HL-60 (cell line): ENCODE measurements at regions not wholly inside any gene's neighbourhood (a gene's known extent, or its start where the extent isn't known, plus 50 kb on each side); places are given as distances from the start of the nearest gene placed in this dataset.

Source experiments
- DNase-seq, 2 experiments: peaks; one replicate each; pipeline ENCODE4 v3.0.0-alpha.2; 2010 to 2020; ENCODE audit warnings: low read depth in 1 of 2, low spot score in 1 of 2
- H3K27ac ChIP-seq: fragments of 250-450 bp; sonication (Bioruptor Pico); replicated peaks from 2 replicates; pipeline ENCODE4 v1.5.1; 2020; ENCODE audit warnings: mild to moderate bottlenecking, moderate library complexity
- H3K27me3 ChIP-seq: fragments of 250-450 bp; sonication (Bioruptor Pico); 2 replicates; pipeline ENCODE4 v1.5.1; 2021; ENCODE audit warnings: mild to moderate bottlenecking, moderate library complexity; ENCODE audit not compliant: insufficient read depth, poor library complexity, severe bottlenecking
- H3K4me3 ChIP-seq: replicated peaks from 2 replicates; pipeline ENCODE4 v1.5.1; 2011; ENCODE audit warnings: mild to moderate bottlenecking, control low read depth, low read length; ENCODE audit not compliant: insufficient read depth
- CTCF ChIP-seq: IDR thresholded peaks from one replicate; pipeline ENCODE4 v1.5.1; 2011; ENCODE audit warnings: low read length, control low read depth, inconsistent platforms; ENCODE audit not compliant: insufficient read depth
- GABPA ChIP-seq: IDR thresholded peaks from 2 replicates; pipeline ENCODE4 v1.6.1; 2012; ENCODE audit warnings: low read depth
- POLR2AphosphoS5 ChIP-seq: IDR thresholded peaks from 2 replicates; pipeline ENCODE4 v1.6.1; 2012; ENCODE audit warnings: low read depth
- REST ChIP-seq: IDR thresholded peaks from 2 replicates; pipeline ENCODE4 v1.6.1; 2012; ENCODE audit warnings: low read depth; ENCODE audit not compliant: insufficient replicate concordance
- SPI1 ChIP-seq: IDR thresholded peaks from 2 replicates; pipeline ENCODE4 v1.6.1; 2012; ENCODE audit warnings: low read depth, mild to moderate bottlenecking, borderline replicate concordance

GRCh38 chr5:2136728-2137333 is 254.1 kb upstream of the IRX4 start:
- no peak overlapping the region for H3K27ac ChIP-seq
- no peak for DNase-seq
- H3K27me3 ChIP-seq: no peaks in the 10 kb centered on the region
- TF ChIP-seq GABPA (no peak), SPI1 (no peak), CTCF (no peak), REST (no peak), POLR2AphosphoS5 (no peak)
- H3K4me3 ChIP-seq: no peak overlapping the region

- no peak for TF ChIP-seq POLR2AphosphoS5
- H3K27ac ChIP-seq: no peak overlapping the region
- no peaks in the 10 kb centered on the region for H3K27me3 ChIP-seq
- no peak for DNase-seq
- no peak overlapping the region for H3K4me3 ChIP-seq
Observed at GRCh38 chr5:2135833-2136232, 253.1 kb upstream of the IRX4 start.

GRCh38 chr5:2135354-2135753 is 252.6 kb upstream of the IRX4 start:
- no peak overlapping the region for H3K27ac ChIP-seq

GRCh38 chr5:2134543-2135292 is 252.0 kb upstream of the IRX4 start:
- no peak overlapping the region for H3K4me3 ChIP-seq
- no peak for DNase-seq
- H3K27ac ChIP-seq: no peak overlapping the region
- H3K27me3 ChIP-seq: no peaks in the 10 kb centered on the region
- TF ChIP-seq GABPA: no peak
- no peak for TF ChIP-seq POLR2AphosphoS5
- no peak for TF ChIP-seq CTCF
- TF ChIP-seq REST: no peak
- TF ChIP-seq SPI1: no peak

More at GRCh38 chr5:2135354-2135753, 252.6 kb upstream of the IRX4 start:
- DNase-seq: no peak
- H3K27me3 ChIP-seq: no peaks in the 10 kb centered on the region
- H3K4me3 ChIP-seq: no peak overlapping the region
- TF ChIP-seq POLR2AphosphoS5 (no peak), SPI1 (no peak)

- TF ChIP-seq CTCF: no peak
- TF ChIP-seq REST: no peak
- no peak for TF ChIP-seq GABPA
- TF ChIP-seq POLR2AphosphoS5: no peak
- TF ChIP-seq SPI1: no peak
- H3K27me3 ChIP-seq: no peaks in the 10 kb centered on the region
- no peak overlapping the region for H3K4me3 ChIP-seq
- H3K27ac ChIP-seq: no peak overlapping the region
- DNase-seq: no peak
Observed at GRCh38 chr5:2133936-2134335, 251.2 kb upstream of the IRX4 start.
